ENCODE measurements at regions not wholly inside any gene's neighbourhood (a gene's known extent, or its start where the extent isn't known, plus 50 kb on each side); places are given as distances from the start of the nearest gene placed in this dataset.

GRCh38 chr5:176721509-176721908 is 74.2 kb downstream of the TSPAN17 start:
- TF ChIP-seq, protein P1, sequence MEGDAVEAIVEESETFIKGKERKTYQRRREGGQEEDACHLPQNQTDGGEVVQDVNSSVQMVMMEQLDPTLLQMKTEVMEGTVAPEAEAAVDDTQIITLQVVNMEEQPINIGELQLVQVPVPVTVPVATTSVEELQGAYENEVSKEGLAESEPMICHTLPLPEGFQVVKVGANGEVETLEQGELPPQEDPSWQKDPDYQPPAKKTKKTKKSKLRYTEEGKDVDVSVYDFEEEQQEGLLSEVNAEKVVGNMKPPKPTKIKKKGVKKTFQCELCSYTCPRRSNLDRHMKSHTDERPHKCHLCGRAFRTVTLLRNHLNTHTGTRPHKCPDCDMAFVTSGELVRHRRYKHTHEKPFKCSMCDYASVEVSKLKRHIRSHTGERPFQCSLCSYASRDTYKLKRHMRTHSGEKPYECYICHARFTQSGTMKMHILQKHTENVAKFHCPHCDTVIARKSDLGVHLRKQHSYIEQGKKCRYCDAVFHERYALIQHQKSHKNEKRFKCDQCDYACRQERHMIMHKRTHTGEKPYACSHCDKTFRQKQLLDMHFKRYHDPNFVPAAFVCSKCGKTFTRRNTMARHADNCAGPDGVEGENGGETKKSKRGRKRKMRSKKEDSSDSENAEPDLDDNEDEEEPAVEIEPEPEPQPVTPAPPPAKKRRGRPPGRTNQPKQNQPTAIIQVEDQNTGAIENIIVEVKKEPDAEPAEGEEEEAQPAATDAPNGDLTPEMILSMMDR (conservative IDR thresholded peaks at IDR 0.05 in 1 of 2, IDR thresholded peaks at IDR 0.05 in 1 of 2; ENCODE audit: extremely low read depth in 1 of 2, insufficient read depth in 1 of 2, low read depth in 1 of 2, low read length in 2 of 2): no peak
- no peak for TF ChIP-seq EZH2 (IDR thresholded peaks at IDR 0.05; ENCODE audit: borderline replicate concordance, low read length)

All from mammary epithelial cell (primary cell).